ENCODE measurements at regions not wholly inside any gene's neighbourhood (a gene's known extent, or its start where the extent isn't known, plus 50 kb on each side); places are given as distances from the start of the nearest gene placed in this dataset.

DNA sequence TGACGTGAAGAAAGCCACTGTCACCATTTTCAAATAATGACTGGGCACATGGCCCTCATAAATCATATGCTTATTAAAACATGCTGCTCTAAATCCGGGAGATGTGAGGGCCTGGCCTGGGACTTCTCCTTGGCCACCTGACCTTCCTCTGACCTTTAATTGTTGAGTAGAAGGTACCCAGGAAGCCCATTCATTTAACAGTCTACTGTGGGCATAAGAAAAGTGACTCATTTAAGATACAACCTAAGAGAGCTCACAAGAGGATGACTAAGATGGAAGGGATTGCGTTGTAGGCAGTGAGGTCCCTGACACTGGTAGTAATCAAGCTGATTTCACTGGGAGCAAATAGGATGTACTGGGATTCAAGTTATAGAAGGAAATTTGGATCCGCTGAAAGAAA lies 203.4 kb upstream of the GPR26 start:
- no peak for DNase-seq

DNA sequence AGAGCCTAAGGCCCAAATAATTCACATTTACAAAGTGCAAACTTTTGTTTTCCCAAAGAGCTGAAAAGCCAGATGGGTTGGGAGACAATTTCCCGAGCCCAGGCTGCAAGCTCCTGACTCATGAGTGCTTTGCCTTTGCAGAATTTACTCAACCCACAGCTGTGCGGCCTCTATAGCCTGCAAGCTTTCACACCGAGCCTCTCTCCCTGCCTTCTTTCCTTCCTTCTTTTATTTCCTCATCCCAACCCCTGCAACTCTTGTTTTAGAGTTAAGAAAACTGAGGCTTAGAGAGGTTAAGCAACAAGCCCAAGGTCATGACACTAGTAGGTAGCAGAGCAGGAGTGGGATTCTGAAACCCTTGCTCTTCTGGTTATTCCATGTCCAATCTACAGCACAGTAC lies 203.0 kb upstream of the GPR26 start:
- DNase-seq: no peak

DNA sequence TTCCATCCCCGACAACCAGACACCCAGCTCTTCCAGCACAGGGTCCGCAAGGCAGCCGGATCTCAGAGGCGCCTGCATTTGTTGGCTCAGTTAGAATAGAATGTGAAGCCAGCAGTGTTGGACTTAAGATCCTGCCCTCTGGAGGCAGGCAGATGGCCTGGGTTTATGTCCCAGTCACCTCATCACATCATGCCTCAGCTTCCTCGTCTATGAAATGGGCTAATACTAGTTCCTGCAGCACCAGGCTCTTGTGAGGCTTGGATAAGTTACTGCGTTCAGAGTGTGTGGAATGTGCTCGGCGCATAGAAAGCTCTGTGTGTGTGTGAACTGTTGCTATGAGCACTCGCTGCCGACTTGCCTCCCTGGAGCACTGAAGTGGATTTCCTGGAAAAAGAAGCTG lies 202.5 kb upstream of the GPR26 start:
- no peak for DNase-seq

DNA sequence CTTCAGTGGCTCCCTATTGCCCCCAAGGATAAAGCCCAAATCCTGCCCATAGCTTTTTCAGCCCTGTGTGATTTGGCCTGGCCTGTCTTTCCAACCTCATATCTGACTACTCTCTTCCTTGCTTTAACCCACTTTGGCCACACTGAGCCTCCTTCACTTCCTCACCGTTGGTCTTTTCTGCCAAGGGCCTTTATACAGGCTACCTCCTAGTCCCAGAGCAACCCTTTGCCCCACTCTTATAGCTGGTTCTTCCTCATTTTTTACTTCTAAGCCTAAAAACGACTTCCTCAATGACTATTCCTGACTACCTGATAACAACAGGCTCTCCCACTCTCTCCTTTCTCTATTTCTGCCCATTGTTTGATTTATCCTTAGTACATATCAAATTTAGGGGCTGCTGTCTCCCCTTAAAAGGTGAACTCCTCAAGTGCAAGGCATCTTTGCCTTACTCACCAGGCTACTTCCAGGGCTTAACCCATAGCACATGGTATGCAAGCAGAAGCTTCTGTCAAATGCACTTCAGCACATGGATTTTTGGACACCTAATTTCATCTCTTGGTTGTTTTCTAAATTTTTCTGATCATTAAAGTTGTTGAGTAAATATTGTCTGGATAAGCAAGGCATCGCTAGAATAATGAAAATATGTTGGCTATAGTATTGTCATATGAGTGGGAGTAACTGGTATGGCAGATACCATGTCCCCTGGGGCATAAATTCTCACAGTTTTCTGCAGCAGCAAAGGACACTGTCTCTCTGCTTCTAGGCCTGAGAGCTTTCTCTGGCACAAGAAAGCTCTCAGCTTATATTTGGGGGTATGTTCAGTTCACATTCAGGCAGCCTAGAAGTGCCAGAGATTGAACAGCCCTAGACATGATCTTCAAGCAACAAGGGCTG lies 201.5 kb upstream of the GPR26 start:
- no peak for DNase-seq

DNA sequence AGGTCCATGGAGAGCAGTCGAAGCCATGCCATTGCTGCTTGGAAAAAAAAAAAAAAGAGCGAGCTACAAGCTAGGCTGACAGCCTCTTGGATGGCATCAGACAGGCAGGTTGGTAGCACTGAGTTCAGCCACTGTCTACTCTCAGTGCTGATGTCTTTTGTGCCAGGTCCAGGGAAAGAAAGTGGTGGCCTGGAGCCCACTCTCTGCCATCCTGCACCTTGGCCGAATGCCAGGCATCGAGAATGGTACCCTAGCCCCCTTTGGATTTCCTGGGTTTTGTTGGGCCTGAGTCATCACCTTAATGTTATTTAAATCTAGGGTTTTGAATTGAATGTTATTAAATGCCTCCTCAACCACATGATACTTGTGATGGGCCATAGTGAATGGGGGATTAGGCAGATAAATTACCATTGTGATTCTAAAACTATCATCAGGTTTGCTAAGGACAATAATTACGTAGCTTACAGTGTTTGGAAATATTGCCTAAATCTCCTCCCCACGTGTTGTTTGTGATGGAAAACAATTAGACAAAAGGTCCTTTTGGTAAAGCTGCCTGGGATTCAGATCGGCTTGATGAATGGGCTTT lies 195.7 kb upstream of the GPR26 start:
- no peak for DNase-seq

DNA sequence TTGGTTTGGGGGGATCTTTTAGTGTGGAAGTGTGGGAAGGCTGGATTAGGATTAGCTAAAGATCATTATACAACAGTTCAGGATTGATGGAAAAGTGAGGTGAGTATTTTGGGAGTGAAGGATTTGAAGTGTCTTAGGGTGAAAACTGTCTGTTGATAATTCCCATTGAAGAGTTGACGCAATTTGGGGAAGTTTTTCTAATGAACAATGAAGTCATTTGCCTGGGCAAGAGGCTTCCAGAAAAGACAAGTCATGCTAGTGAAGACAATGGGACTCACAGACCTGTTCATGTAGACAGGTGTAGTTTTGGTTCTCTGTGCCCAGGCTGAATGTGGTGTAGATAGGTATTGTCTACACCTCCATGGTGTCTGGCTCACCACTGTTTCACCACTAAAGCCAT lies 194.3 kb upstream of the GPR26 start:
- no peak for DNase-seq

DNA sequence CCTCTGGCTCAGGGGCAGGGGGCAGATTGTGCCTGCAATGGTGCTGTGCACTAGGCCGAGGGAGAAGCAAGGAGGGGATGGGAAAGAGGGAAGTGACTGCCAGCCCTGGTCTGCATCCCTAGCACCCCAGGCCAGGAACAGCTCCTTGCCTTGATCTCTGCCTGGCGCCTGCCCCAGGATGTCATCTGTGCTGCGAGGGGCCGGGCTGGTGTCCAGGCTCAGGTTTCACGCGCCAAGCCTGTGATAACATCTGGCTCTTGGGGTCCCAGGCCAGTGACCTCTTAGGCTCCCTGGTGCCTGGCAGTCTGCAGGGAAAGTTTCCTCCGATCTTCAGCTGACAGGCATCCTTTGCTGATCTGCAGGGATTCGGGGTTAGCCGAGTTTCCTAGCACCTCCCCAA lies 193.5 kb upstream of the GPR26 start:
- no peak for DNase-seq

DNA sequence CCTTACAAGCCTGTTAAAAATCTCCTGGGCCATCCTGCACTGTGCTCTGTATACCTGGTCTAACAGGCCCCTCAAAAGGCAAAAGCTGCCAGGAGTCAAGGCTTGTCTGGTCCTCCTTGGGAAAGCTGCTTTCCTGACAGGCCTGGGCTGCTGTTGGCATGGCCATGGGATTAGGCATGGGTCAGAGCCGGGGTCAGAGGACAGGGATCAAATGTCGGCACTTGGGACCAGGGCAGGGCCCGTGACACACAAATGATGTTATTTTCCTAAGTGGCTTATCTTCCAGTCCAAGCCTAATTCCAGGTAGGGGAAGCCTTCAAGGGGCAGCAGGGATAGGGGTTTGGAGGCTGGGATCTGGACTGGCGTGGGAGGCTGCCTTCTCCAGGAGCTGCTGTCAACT lies 191.5 kb upstream of the GPR26 start:
- DNase-seq: no peak

DNA sequence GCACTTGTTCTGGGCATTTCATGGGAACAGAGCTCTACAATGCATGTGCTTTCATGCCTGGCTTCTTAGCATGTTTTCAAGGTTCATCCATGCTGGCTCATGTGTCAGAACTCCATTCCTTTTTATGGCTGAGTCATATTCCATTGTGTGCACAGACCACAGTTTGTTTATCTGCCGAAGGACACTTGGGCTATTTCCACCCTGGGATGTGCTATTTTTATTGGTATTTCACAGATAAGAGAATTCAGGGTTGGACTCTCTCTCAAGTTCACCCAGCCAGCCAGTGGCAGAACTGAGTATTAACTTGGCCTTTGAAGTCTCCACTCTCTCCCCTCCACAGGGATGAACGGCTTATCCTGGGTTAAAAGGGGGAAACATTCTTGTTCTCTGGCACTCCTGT lies 190.7 kb upstream of the GPR26 start:
- DNase-seq: no peak

DNA sequence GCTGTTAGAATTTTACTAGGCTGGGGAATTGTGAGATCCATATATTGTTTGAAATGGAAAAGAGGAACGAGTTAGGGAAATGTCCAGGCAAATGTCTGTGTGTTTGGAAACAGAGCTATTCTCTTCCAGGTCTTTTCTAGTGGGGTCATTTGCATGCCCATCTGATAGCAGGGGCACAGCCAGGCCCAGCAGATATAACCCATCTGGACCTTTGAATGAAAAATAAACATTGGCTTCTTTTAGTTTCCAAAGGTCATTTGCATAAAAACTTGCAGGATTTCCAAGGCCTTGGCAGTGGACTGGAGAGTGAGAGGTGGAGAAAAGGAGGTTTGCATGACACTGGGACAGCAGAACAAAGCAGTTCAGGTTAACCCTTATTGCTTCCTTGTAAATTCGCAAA lies 188.0 kb upstream of the GPR26 start:
- DNase-seq: no peak

DNA sequence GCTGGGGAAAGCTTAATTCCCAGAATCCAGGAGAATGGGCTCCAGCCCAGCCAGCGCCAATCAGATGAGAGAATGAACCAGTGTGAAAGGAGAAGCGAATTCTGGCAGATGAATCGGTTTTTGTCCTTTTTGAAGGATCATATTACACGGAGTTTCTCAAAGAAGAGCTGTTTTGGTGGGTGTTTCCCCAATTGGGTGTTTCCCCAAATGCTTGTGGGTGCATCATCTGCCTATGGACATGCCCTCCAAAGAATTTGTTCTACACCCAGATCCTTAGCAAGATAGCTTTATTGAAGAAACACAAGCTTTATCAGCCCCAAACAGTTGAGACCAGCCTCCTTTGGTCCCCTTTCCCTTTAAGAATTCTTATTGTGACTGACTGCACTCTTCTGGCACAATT lies 186.5 kb upstream of the GPR26 start:
- no peak for DNase-seq

DNA sequence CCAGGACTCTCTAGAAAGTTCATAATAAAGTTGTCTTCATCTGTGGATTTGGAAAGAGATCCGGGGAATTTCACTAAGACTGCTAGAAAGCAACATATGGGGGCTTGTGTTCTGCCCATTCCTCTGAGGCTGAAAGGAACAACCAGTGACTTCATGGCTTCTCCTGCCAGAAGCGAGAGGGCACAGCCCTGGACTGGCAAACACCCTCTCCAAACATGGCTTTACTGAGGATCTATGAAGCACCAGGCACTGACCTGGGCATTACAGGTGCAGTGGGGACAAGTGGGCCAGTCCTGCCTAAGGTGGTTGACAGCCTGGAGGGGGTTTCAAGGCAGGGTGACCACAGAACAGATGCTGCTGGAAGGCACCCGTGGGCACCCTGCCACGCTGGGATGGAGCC lies 185.8 kb upstream of the GPR26 start:
- no peak for DNase-seq

DNA sequence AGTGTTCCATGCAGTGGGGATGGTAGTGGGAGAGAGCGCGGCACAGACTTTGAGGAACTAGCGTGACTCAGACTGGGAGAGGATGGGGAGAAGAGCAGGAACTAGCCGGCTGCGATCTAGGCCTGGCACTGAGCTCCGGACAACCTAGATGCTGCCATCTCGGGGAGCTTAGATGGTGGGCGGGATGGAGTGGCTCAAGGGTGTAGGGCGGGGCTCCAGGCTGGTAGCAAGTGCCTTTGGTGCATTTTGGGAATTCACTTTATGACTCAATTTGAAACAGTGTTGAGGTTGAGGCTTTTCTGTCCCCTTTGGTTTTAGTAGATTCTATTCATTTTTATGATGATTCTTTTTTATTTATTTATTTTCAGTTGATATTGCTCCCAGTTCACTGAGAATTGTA lies 185.3 kb upstream of the GPR26 start:
- DNase-seq: no peak

DNA sequence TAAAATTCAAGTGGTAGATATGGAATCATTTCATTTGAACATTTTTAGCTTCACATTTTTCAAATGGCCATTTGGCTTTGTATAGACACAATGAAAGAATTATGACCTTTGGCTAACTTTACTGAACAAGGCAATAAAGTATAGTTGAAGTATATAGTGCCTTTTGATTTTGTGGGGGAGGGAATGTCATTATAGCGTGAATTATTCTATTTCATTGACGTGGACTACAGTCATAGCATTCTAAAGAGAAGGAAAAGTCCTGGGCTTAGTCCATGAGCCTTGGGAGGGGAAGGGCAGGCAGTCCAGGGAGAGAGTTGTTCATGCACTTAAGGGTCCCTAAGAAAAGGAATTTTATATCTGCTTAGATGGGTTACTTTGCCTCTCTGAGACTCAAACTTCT lies 181.4 kb upstream of the GPR26 start:
- DNase-seq: no peak

DNA sequence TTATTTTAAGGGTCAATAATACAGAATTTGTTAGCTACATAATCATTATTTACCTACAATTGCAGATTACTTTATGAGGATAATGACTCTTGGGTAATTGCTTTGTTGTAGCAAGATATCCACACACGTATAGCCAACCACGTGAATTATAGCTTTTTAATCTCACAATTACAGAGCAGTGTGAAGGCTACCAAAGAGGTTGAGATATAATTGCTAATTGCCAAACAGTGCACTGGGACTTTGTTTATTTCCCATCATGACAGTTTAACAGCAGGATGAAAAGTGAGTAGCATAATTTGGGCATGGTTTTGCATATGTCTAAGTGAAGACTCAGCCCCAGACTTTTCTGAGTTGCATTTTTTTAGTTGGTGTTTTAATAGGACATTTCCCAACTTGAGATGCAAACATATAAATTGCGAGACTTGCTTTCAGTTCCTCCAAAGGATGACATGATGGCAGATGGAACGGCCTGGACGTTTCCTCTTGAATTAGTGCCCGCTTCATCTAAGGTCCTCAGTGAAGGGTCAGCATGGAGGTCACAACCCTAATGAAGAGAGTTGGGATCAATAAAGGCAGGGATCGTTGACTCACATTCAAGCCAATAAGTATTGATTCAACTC lies 180.7 kb upstream of the GPR26 start:
- no peak for DNase-seq

DNA sequence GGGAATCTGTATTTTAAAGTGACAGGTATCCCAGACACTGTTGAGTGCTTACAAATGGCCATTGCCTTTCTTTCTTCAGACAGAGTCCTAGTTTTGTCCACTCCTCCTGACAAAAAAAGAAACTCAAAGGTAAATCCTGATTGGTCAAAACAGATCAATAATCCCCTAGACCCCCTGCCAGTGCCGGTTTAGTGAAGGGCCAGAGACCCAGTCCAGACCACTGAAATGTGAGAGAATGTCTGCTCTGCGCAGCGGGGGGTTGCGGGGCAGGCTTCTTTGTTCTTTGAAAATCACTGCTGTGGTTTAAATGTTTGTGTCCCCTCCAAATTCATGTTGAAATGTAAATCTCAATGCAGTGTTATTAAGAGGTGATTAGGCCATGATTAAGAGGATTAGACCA lies 177.7 kb upstream of the GPR26 start:
- no peak for DNase-seq

DNA sequence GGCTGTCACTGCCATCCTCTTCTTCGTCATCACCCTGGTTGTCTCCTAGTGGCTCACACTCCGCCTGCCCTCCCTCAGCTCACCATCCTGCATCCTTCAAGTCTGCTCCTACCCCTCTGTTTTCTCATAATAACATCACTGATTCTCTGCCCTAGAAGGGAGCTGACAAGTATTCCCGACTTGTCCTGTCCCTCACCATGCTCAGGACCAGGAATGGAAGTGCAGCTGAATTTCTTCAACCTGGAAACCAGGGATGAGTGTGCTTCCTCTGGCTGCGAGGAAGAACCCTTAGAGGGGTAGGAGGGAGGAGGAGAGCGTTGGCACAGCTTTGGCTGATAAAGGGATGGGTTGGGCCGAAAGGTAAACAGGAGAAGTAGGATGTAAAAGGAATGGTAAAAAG lies 174.8 kb upstream of the GPR26 start:
- no peak for DNase-seq

DNA sequence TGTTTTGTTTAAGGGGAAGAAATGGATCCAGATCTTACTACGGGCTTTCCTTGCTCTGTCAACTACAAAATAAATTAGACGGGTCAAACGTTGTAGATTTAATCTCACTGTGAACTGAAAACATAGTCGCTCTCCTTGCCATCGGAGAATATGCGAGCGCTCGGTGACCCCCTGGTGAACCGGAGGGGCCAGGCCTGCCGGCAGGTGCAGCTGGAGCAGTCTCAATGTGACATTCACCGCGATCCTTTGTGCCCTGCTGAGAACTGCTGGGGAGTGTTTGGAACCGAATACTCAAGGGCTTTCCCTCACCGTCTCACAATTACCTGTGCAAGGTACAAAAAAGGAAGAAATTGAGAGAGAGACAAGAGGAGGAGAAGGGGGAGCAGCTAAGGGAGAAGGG lies 174.1 kb upstream of the GPR26 start:
- no peak for DNase-seq

DNA sequence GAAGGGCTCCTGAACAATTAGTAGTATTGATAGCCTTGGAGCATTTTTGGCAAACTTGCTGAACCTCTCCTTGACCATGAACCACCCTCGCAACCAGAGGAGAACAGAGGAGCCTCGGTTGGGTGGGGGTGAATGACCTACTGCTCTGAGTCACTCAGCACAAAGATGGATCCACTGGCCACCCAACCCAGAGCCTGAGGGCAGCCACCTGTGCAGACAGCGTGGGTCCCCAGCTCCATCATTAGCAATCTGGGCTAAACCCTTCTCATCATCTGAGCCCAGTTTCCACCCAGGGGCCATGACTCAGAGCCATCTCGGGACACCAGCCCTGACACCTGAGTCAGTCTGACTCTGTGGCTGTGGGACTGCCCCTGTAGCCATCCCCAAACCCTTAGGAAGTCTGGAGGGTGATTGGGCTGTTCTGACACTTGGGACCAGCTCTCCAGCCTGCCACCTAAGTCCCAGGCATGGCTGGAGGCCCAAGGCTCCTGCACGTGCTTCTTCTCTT lies 171.8 kb upstream of the GPR26 start:
- no peak for DNase-seq

DNA sequence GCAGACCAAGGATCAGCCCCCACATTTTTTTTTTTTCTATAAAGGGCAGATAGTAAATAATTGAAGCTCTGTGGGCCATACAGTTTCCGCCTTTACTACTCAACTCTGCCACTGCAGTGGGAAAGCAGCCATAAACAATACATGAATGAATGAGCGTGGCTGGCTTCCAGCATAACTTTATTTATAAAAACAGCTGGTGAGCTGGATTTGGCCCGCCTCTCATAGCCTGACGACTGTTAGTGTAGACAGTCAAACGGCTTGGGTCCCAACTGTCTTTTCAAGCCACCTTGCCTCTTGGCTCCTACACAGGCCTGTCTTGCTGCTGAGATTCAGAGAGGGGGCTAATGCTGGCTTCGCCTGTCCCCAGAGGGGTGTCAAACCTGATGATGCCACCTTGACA lies 169.8 kb upstream of the GPR26 start:
- no peak for DNase-seq

DNA sequence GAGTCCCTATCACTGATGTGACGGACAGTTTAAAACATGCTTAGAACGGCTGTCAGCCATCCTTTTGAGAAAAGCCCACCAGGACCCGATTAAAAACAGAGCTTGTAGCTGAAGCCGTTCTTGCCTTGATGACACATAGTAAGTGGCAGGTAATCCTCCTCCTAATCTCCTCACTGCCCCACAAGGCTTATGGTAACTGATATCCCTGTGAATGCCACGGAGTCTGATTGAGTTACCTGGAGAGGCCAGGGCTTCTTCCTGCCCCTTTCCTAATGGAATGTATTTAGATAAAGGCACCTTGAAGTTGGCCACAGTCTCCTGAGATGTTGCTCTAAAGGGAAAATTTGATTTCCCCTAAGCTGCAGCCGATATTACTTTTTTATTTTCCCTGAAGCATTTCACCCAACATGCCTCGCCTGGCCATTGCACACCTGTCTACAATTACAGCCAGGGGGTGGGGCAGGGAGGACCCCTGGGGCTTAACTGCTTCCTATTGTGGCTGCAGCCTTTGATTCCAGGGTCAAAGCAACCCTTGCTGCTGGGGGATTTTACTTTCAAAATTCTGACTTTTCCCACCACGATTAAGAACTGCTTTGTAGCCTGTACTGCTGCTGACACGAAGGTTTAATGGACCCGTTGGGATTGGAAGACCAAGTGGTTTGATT lies 169.0 kb upstream of the GPR26 start:
- no peak for DNase-seq

DNA sequence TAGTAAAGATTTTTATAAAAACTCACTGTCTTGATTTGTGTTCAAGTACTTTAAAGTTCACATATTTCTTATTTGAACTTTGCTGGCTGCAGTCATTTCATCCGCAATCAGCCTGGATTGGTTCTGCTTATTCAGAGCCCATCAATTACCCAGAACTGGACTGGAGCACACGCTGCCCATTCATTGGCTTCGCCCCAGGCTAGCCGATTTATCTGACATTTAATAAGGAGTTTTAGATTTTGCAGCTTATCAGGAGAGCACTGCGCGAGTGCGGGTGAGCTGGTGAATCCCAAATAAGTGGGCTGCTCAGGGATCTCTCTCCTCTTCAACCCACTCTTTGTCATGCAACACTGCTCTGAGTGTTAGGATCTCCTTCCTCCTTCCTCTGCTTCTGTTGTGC lies 166.0 kb upstream of the GPR26 start:
- DNase-seq: no peak

DNA sequence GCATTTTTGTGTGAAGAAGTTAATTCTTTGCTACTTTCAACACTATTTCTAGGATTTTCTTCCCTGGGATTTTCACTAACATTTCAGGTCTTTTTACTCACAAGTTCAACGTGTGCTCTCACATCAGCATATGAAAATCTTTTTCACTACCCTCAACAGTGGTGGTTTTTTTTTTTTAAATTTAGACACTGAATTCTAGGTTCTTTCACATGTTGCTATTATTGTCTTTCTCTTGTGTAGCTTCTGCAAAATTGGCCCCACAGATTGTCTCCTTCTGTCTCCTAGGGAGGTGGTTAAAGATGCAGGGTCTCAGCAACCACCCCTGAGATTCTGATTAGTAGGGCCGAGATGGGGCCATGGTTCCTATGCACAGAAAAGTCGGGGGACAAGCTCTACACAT lies 165.0 kb upstream of the GPR26 start:
- DNase-seq: no peak

DNA sequence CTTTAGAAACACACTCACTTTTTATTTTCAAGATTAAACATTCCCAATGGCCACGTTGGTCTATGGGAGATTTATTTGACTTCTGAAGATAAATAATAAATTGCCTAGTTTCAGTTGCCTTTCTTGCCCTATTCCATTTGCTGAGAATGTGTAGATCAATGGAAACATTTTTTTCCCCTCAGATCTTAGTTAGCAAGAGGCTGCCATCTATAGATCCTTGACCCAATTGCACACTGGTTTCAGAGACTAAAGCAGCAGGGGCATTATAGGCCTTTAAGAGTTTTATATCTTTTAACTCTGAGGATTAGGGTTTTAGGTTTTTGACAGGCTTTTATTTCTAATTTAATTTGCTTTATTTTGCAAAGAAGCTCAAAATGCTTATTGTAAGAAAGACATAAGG lies 163.2 kb upstream of the GPR26 start:
- DNase-seq: no peak
